ENCODE measurements at regions not wholly inside any gene's neighbourhood (a gene's known extent, or its start where the extent isn't known, plus 50 kb on each side); places are given as distances from the start of the nearest gene placed in this dataset.

DNA sequence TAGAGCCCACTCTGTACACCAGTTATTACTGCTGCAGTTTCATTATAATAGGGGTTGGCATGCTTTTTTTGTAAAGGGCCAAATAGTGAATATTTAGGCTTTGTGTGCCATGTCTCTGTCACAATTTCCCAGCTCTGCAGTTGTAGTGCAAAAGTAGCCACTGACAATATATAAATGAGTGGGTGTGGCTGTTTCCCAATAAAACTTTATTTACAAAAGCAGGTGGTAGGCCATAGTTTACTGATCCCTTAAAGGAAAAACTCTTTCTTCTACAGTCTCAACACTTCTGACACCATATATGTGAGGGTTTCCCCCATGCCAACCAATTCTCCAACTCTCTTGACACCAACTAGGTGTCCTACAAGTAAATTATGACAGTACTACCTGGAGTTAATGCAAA is 110.2 kb upstream of the NAP1L1 start:
- Mint-ChIP-seq H3K4me1 (no peaks in the 10 kb centered on the region), H3K4me3 (no peak overlapping the region), H3K9me3 (peaks cover 19% of the 10 kb centered on the region), H3K27me3 (ENCODE audit: insufficient read depth, low read depth) (no peaks in the 10 kb centered on the region), H3K27ac (no peak overlapping the region), H3K36me3 (no peaks in the 10 kb centered on the region)
- H3K79me2 ChIP-seq (ENCODE audit: low read depth), result no peaks in the 10 kb centered on the region
- no peak for DNase-seq (ENCODE audit: low spot score)
- H3K9me3 ChIP-seq (ENCODE audit: low read depth), result no peaks in the 10 kb centered on the region
- no peak overlapping the region for H2AFZ ChIP-seq (replicated peaks)
- TF ChIP-seq, protein P1, sequence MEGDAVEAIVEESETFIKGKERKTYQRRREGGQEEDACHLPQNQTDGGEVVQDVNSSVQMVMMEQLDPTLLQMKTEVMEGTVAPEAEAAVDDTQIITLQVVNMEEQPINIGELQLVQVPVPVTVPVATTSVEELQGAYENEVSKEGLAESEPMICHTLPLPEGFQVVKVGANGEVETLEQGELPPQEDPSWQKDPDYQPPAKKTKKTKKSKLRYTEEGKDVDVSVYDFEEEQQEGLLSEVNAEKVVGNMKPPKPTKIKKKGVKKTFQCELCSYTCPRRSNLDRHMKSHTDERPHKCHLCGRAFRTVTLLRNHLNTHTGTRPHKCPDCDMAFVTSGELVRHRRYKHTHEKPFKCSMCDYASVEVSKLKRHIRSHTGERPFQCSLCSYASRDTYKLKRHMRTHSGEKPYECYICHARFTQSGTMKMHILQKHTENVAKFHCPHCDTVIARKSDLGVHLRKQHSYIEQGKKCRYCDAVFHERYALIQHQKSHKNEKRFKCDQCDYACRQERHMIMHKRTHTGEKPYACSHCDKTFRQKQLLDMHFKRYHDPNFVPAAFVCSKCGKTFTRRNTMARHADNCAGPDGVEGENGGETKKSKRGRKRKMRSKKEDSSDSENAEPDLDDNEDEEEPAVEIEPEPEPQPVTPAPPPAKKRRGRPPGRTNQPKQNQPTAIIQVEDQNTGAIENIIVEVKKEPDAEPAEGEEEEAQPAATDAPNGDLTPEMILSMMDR (IDR thresholded peaks at IDR 0.05), result no peak
- no peak for TF ChIP-seq EZH2 (IDR thresholded peaks at IDR 0.05)
- TF ChIP-seq EZH2phosphoT487 (IDR thresholded peaks at IDR 0.05), result no peak
- no peaks in the 10 kb centered on the region for H3K36me3 ChIP-seq
- H3K9ac ChIP-seq, result no peak overlapping the region
- H3F3A ChIP-seq (ENCODE audit: low read depth), result no peaks in the 10 kb centered on the region
- H3K27me3 ChIP-seq, result no peaks in the 10 kb centered on the region
- H3K27ac ChIP-seq, result no peak overlapping the region
- H3K4me2 ChIP-seq, result no peak overlapping the region
- peaks cover 6% of the 10 kb centered on the region for H3K4me1 ChIP-seq
- H4K20me1 ChIP-seq (ENCODE audit: low read depth), result no peaks in the 10 kb centered on the region
- no peak overlapping the region for H3K4me3 ChIP-seq

DNA sequence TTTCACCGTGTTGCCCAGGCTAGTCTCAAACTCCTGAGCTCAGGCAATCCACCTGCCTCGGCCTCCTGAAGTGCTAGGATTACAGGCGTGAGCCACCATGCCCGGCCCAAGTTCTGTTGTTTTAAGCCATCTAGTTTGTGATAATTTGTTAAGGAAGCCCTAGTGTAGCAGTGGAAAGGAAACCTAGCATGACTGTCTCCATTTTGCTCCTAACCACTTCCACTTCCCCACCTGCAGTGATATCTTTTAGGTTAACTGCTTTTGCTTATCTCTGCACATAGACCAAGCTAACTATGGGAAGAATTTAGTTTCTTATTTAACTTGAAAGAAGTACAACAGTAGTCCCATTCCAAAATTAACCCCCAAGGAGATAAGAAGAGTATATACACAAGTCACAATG is 109.5 kb upstream of the NAP1L1 start:
- H3K4me1 Mint-ChIP-seq, result no peaks in the 10 kb centered on the region
- Histone ChIP-seq H3K4me3 (no peak overlapping the region), H3K79me2 (ENCODE audit: low read depth) (no peaks in the 10 kb centered on the region), H3K36me3 (no peaks in the 10 kb centered on the region), H3K9ac (no peak overlapping the region), H3F3A (ENCODE audit: low read depth) (no peaks in the 10 kb centered on the region), H4K20me1 (ENCODE audit: low read depth) (no peaks in the 10 kb centered on the region), H3K27ac (no peak overlapping the region), H3K4me1 (peaks cover 6% of the 10 kb centered on the region), H2AFZ (replicated peaks) (no peak overlapping the region), H3K9me3 (ENCODE audit: low read depth) (no peaks in the 10 kb centered on the region), H3K4me2 (no peak overlapping the region), H3K27me3 (no peaks in the 10 kb centered on the region)
- H3K27me3 Mint-ChIP-seq (ENCODE audit: insufficient read depth, low read depth), result no peaks in the 10 kb centered on the region
- peaks cover 14% of the 10 kb centered on the region for H3K9me3 Mint-ChIP-seq
- no peaks in the 10 kb centered on the region for H3K36me3 Mint-ChIP-seq
- TF ChIP-seq EZH2 (IDR thresholded peaks at IDR 0.05) (no peak), EZH2phosphoT487 (IDR thresholded peaks at IDR 0.05) (no peak)
- TF ChIP-seq, protein P1 (IDR thresholded peaks at IDR 0.05), result no peak
- H3K4me3 Mint-ChIP-seq, result no peak overlapping the region
- H3K27ac Mint-ChIP-seq, result no peak overlapping the region
- no peak for DNase-seq (ENCODE audit: low spot score)

GRCh38 chr12:76192416-76192815 is 107.9 kb upstream of the NAP1L1 start:
- Histone ChIP-seq H3K9me3 (ENCODE audit: low read depth) (no peaks in the 10 kb centered on the region), H3K4me3 (no peak overlapping the region), H3F3A (ENCODE audit: low read depth) (peaks cover 5% of the 10 kb centered on the region), H2AFZ (replicated peaks) (no peak overlapping the region), H3K9ac (no peak overlapping the region), H3K36me3 (no peaks in the 10 kb centered on the region), H3K79me2 (ENCODE audit: low read depth) (no peaks in the 10 kb centered on the region), H3K27me3 (no peaks in the 10 kb centered on the region), H3K27ac (no peak overlapping the region), H4K20me1 (ENCODE audit: low read depth) (no peaks in the 10 kb centered on the region), H3K4me2 (no peak overlapping the region), H3K4me1 (peaks cover 13% of the 10 kb centered on the region)
- peaks cover 4% of the 10 kb centered on the region for H3K4me1 Mint-ChIP-seq
- H3K9me3 Mint-ChIP-seq, result peaks cover 2% of the 10 kb centered on the region
- TF ChIP-seq EZH2 (IDR thresholded peaks at IDR 0.05) (no peak), EZH2phosphoT487 (IDR thresholded peaks at IDR 0.05) (no peak)
- TF ChIP-seq, protein P1 (IDR thresholded peaks at IDR 0.05), result no peak
- H3K4me3 Mint-ChIP-seq, result no peak overlapping the region
- no peaks in the 10 kb centered on the region for H3K36me3 Mint-ChIP-seq
- H3K27ac Mint-ChIP-seq, result no peak overlapping the region
- H3K27me3 Mint-ChIP-seq (ENCODE audit: insufficient read depth, low read depth), result peaks cover 5% of the 10 kb centered on the region
- DNase-seq (ENCODE audit: low spot score), result no peak
